ENCODE measurements at regions not wholly inside any gene's neighbourhood (a gene's known extent, or its start where the extent isn't known, plus 50 kb on each side); places are given as distances from the start of the nearest gene placed in this dataset.

DNA sequence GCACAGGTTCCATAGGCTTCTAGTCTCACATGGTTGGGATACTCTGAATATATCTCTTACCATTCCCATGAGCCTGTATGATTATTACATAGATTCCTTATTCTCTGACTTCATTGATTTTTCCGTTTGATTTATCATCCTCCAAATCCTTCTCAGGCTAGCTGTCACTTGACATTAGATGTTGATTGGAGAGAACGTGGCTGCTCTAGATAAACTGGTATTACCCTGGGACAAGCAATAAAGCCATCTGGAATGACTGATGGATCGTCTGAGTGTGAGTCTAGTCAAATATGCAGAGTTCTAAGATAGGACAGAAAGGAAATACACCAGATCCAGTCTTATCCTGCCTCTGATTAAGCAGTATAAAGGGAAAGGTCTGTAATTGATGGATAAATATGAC lies 325.6 kb upstream of the EPHA4 start:
- H4K20me1 ChIP-seq (ENCODE audit: low read length) = no peaks in the 10 kb centered on the region
- intact Hi-C loops (cut with micrococcal nuclease) = no loop called here
- no peaks in the 10 kb centered on the region for H3K4me1 ChIP-seq (ENCODE audit: insufficient read depth, low read length)
- no peak overlapping the region for H3K4me2 ChIP-seq (ENCODE audit: low read length)
- H3K79me2 ChIP-seq (ENCODE audit: low read length) = no peaks in the 10 kb centered on the region
- H3K9ac ChIP-seq (ENCODE audit: low read length) = no peak overlapping the region
- no peaks in the 10 kb centered on the region for H3K36me3 ChIP-seq (ENCODE audit: low read depth, low read length)
- no peak for DNase-seq
- BruUV-seq (replicated peaks) = no TSS peak
- TF ChIP-seq EZH2 (IDR thresholded peaks at IDR 0.05; ENCODE audit: low read length, unreplicated experiment) = no peak
- no peak for TF ChIP-seq EZH2phosphoT487 (IDR thresholded peaks at IDR 0.05; ENCODE audit: borderline replicate concordance, low read length)
- TF ChIP-seq, protein P1, sequence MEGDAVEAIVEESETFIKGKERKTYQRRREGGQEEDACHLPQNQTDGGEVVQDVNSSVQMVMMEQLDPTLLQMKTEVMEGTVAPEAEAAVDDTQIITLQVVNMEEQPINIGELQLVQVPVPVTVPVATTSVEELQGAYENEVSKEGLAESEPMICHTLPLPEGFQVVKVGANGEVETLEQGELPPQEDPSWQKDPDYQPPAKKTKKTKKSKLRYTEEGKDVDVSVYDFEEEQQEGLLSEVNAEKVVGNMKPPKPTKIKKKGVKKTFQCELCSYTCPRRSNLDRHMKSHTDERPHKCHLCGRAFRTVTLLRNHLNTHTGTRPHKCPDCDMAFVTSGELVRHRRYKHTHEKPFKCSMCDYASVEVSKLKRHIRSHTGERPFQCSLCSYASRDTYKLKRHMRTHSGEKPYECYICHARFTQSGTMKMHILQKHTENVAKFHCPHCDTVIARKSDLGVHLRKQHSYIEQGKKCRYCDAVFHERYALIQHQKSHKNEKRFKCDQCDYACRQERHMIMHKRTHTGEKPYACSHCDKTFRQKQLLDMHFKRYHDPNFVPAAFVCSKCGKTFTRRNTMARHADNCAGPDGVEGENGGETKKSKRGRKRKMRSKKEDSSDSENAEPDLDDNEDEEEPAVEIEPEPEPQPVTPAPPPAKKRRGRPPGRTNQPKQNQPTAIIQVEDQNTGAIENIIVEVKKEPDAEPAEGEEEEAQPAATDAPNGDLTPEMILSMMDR (conservative IDR thresholded peaks at IDR 0.05; ENCODE audit: low read depth, low read length) = no peak
- H3K27ac ChIP-seq (ENCODE audit: low read length) = no peak overlapping the region
- H3K9me3 ChIP-seq (ENCODE audit: low read length) = no peaks in the 10 kb centered on the region
- no peak for ATAC-seq
- no peak overlapping the region for H3K4me3 ChIP-seq (ENCODE audit: low read length)
- POLR2A ChIA-PET (ENCODE audit: unreplicated experiment) = no interaction called here
- CTCF ChIA-PET = no interaction called here
- H2AFZ ChIP-seq (ENCODE audit: low read length) = no peak overlapping the region
- no peaks in the 10 kb centered on the region for H3K27me3 ChIP-seq (ENCODE audit: low read length)
- H3F3A ChIP-seq (ENCODE audit: low read length, unreplicated experiment) = no peaks in the 10 kb centered on the region
- no peaks in the 10 kb centered on the region for H3K9me2 ChIP-seq (replicated peaks; ENCODE audit: low read length)

DNA sequence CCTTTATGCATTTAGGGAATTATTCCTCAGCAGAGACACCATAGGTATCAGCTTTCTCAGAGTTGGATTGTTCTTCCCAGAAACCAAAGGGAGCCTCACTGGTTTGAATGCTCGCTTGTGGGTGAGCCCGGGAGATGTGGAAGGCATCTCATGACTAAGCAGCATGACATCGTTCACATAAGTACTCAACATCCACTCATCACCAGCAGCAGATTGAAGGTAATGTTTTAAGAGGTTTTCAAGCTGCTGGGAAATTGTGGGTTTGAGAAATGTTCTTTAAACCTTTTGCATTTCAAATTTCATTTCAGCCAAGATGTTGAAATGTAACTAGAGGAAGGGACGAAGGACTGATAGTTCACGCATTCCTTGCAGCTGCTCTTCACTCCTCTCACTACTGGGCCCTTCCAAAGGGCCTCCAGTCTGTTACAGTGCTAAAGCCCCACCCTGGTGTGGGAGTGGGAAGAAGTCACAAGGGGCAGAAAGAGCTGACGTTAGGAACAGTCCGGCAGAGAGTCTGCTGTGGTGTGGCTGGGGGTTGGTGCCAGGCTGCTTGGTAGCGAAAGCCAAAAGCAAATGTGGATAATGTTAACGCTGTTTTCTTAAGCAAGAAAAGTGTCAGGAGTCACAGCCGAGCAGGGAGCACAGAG lies 324.5 kb upstream of the EPHA4 start:
- Histone ChIP-seq H3K4me3 (ENCODE audit: low read length) (no peak overlapping the region), H3K27ac (ENCODE audit: low read length) (no peak overlapping the region), H3K9me2 (replicated peaks; ENCODE audit: low read length) (no peaks in the 10 kb centered on the region), H3F3A (ENCODE audit: low read length, unreplicated experiment) (no peaks in the 10 kb centered on the region), H3K4me1 (ENCODE audit: insufficient read depth, low read length) (no peaks in the 10 kb centered on the region), H3K9ac (ENCODE audit: low read length) (no peak overlapping the region), H3K36me3 (ENCODE audit: low read depth, low read length) (no peaks in the 10 kb centered on the region), H3K4me2 (ENCODE audit: low read length) (no peak overlapping the region), H3K79me2 (ENCODE audit: low read length) (no peaks in the 10 kb centered on the region), H3K27me3 (ENCODE audit: low read length) (no peaks in the 10 kb centered on the region), H4K20me1 (ENCODE audit: low read length) (no peaks in the 10 kb centered on the region), H3K9me3 (ENCODE audit: low read length) (no peaks in the 10 kb centered on the region), H2AFZ (ENCODE audit: low read length) (no peak overlapping the region)
- CTCF ChIA-PET = no interaction called here
- TF ChIP-seq EZH2 (IDR thresholded peaks at IDR 0.05; ENCODE audit: low read length, unreplicated experiment) = no peak
- intact Hi-C loops (cut with micrococcal nuclease) = no loop called here
- ATAC-seq (no peak), DNase-seq (peak; percentile 10)
- POLR2A ChIA-PET (ENCODE audit: unreplicated experiment) = no interaction called here
- BruUV-seq (replicated peaks) = no TSS peak

- ChIA-PET CTCF (no interaction called here), POLR2A (ENCODE audit: unreplicated experiment) (no interaction called here)
- H2AFZ ChIP-seq (ENCODE audit: low read length) = no peak overlapping the region
- DNase-seq = no peak
- no TSS peak for BruUV-seq (replicated peaks)
- no peak overlapping the region for H3K9ac ChIP-seq (ENCODE audit: low read length)
- no peak overlapping the region for H3K4me2 ChIP-seq (ENCODE audit: low read length)
- TF ChIP-seq, protein P1 (conservative IDR thresholded peaks at IDR 0.05; ENCODE audit: low read depth, low read length) = no peak
- TF ChIP-seq EZH2 (IDR thresholded peaks at IDR 0.05; ENCODE audit: low read length, unreplicated experiment) = no peak
- no peak for TF ChIP-seq EZH2phosphoT487 (IDR thresholded peaks at IDR 0.05; ENCODE audit: borderline replicate concordance, low read length)
- H3K79me2 ChIP-seq (ENCODE audit: low read length) = no peaks in the 10 kb centered on the region
- no peaks in the 10 kb centered on the region for H3K9me2 ChIP-seq (replicated peaks; ENCODE audit: low read length)
- H3K9me3 ChIP-seq (ENCODE audit: low read length) = no peaks in the 10 kb centered on the region
- H3K27ac ChIP-seq (ENCODE audit: low read length) = no peak overlapping the region
- intact Hi-C loops (cut with micrococcal nuclease) = no loop called here
- H3F3A ChIP-seq (ENCODE audit: low read length, unreplicated experiment) = no peaks in the 10 kb centered on the region
- H4K20me1 ChIP-seq (ENCODE audit: low read length) = no peaks in the 10 kb centered on the region
- no peak for ATAC-seq
- no peaks in the 10 kb centered on the region for H3K36me3 ChIP-seq (ENCODE audit: low read depth, low read length)
- H3K27me3 ChIP-seq (ENCODE audit: low read length) = no peaks in the 10 kb centered on the region
- H3K4me3 ChIP-seq (ENCODE audit: low read length) = no peak overlapping the region
- no peaks in the 10 kb centered on the region for H3K4me1 ChIP-seq (ENCODE audit: insufficient read depth, low read length)
Measured at GRCh38 chr2:221895366-221896121, 323.4 kb upstream of the EPHA4 start.
